ENCODE measurements at regions not wholly inside any gene's neighbourhood (a gene's known extent, or its start where the extent isn't known, plus 50 kb on each side); places are given as distances from the start of the nearest gene placed in this dataset.

- Histone ChIP-seq H3K4me3 (ENCODE audit: low read length) (no peak overlapping the region), H3K9ac (ENCODE audit: low read length) (no peak overlapping the region), H3K79me2 (ENCODE audit: low read length) (no peaks in the 10 kb centered on the region), H2AFZ (ENCODE audit: low read depth, low read length) (no peak overlapping the region), H3K36me3 (replicated peaks; ENCODE audit: low read depth, low read length) (no peaks in the 10 kb centered on the region), H3K27me3 (ENCODE audit: low read depth, low read length) (no peaks in the 10 kb centered on the region), H3K4me2 (ENCODE audit: low read length) (no peak overlapping the region), H3K9me3 (ENCODE audit: insufficient read depth, low read length) (no peaks in the 10 kb centered on the region), H4K20me1 (ENCODE audit: insufficient read depth, low read length) (no peaks in the 10 kb centered on the region), H3K4me1 (ENCODE audit: low read length) (no peaks in the 10 kb centered on the region), H3K27ac (ENCODE audit: low read length) (no peak overlapping the region)
- no peak for TF ChIP-seq CTCF (IDR thresholded peaks at IDR 0.05; ENCODE audit: low read depth, low read length)
- TF ChIP-seq EZH2phosphoT487 (IDR thresholded peaks at IDR 0.05; ENCODE audit: low read depth) = no peak
These were observed 1071.4 kb downstream of the JRKL start for GRCh38 chr11:97461044-97461880.

GRCh38 chr11:97461934-97462333 is 1072.1 kb downstream of the JRKL start:
- TF ChIP-seq EZH2phosphoT487 (IDR thresholded peaks at IDR 0.05; ENCODE audit: low read depth) (no peak), CTCF (IDR thresholded peaks at IDR 0.05; ENCODE audit: low read depth, low read length) (no peak)
- no peaks in the 10 kb centered on the region for H3K36me3 ChIP-seq (replicated peaks; ENCODE audit: low read depth, low read length)
- no peaks in the 10 kb centered on the region for H3K9me3 ChIP-seq (ENCODE audit: insufficient read depth, low read length)
- H3K79me2 ChIP-seq (ENCODE audit: low read length) = no peaks in the 10 kb centered on the region
- no peak overlapping the region for H3K4me3 ChIP-seq (ENCODE audit: low read length)
- H2AFZ ChIP-seq (ENCODE audit: low read depth, low read length) = no peak overlapping the region
- H3K9ac ChIP-seq (ENCODE audit: low read length) = no peak overlapping the region
- H3K27ac ChIP-seq (ENCODE audit: low read length) = no peak overlapping the region
- H3K4me1 ChIP-seq (ENCODE audit: low read length) = no peaks in the 10 kb centered on the region
- no peaks in the 10 kb centered on the region for H4K20me1 ChIP-seq (ENCODE audit: insufficient read depth, low read length)
- no peaks in the 10 kb centered on the region for H3K27me3 ChIP-seq (ENCODE audit: low read depth, low read length)
- H3K4me2 ChIP-seq (ENCODE audit: low read length) = no peak overlapping the region

- no peaks in the 10 kb centered on the region for H3K4me1 ChIP-seq (ENCODE audit: low read length)
- H3K79me2 ChIP-seq (ENCODE audit: low read length) = no peaks in the 10 kb centered on the region
- H3K4me2 ChIP-seq (ENCODE audit: low read length) = no peak overlapping the region
- H3K4me3 ChIP-seq (ENCODE audit: low read length) = no peak overlapping the region
- H3K36me3 ChIP-seq (replicated peaks; ENCODE audit: low read depth, low read length) = no peaks in the 10 kb centered on the region
- no peak overlapping the region for H2AFZ ChIP-seq (ENCODE audit: low read depth, low read length)
- no peaks in the 10 kb centered on the region for H3K9me3 ChIP-seq (ENCODE audit: insufficient read depth, low read length)
- H4K20me1 ChIP-seq (ENCODE audit: insufficient read depth, low read length) = no peaks in the 10 kb centered on the region
- no peak overlapping the region for H3K27ac ChIP-seq (ENCODE audit: low read length)
- no peak for TF ChIP-seq CTCF (IDR thresholded peaks at IDR 0.05; ENCODE audit: low read depth, low read length)
- no peaks in the 10 kb centered on the region for H3K27me3 ChIP-seq (ENCODE audit: low read depth, low read length)
- H3K9ac ChIP-seq (ENCODE audit: low read length) = no peak overlapping the region
These were observed 1074.1 kb downstream of the JRKL start for GRCh38 chr11:97463891-97464290.

GRCh38 chr11:97471480-97471879 is 1081.7 kb downstream of the JRKL start:
- no peaks in the 10 kb centered on the region for H3K79me2 ChIP-seq (ENCODE audit: low read length)
- no peaks in the 10 kb centered on the region for H4K20me1 ChIP-seq (ENCODE audit: insufficient read depth, low read length)
- H3K36me3 ChIP-seq (replicated peaks; ENCODE audit: low read depth, low read length) = no peaks in the 10 kb centered on the region
- H3K4me3 ChIP-seq (ENCODE audit: low read length) = no peak overlapping the region
- H3K9ac ChIP-seq (ENCODE audit: low read length) = no peak overlapping the region
- H3K27ac ChIP-seq (ENCODE audit: low read length) = no peak overlapping the region
- no peaks in the 10 kb centered on the region for H3K27me3 ChIP-seq (ENCODE audit: low read depth, low read length)
- no peak for TF ChIP-seq EZH2phosphoT487 (IDR thresholded peaks at IDR 0.05; ENCODE audit: low read depth)
- no peak for TF ChIP-seq CTCF (IDR thresholded peaks at IDR 0.05; ENCODE audit: low read depth, low read length)
- no peak overlapping the region for H3K4me2 ChIP-seq (ENCODE audit: low read length)
- H2AFZ ChIP-seq (ENCODE audit: low read depth, low read length) = no peak overlapping the region
- H3K9me3 ChIP-seq (ENCODE audit: insufficient read depth, low read length) = 0 out of 2 replicates have a peak, but pooled peaks cover 10% of the 10 kb centered on the region
- no peaks in the 10 kb centered on the region for H3K4me1 ChIP-seq (ENCODE audit: low read length)

Measured in OCI-LY3 (cell line).